Calu3 (cell line): ENCODE measurements at regions not wholly inside any gene's neighbourhood (a gene's known extent, or its start where the extent isn't known, plus 50 kb on each side); places are given as distances from the start of the nearest gene placed in this dataset.

Experiments used
- BruUV-seq: library from RNA; stranded (reverse); fragments of 400-500 nt; replicated peaks from 2 replicates; lab custom pipeline; 2021; lab: Mats Ljungman, UMichigan
- CTCF ChIA-PET: fragments of 300-600 bp; sonication (Branson Sonifier 250); formaldehyde crosslinking; loops from one replicate; lab custom pipeline; 2022; ENCODE audit warnings: antibody characterized with exemption; lab: Charles Lee
- DNase-seq: peaks from one replicate; pipeline ENCODE4 v3.0.0; 2022
- H3K27ac Mint-ChIP-seq: one replicate; pipeline ENCODE4 v1.8.0; 2022; ENCODE audit warnings: mixed read lengths; ENCODE audit not compliant: unreplicated experiment
- H3K27me3 Mint-ChIP-seq: one replicate; pipeline ENCODE4 v1.8.0; 2022; ENCODE audit warnings: mixed read lengths; ENCODE audit not compliant: unreplicated experiment
- H3K36me3 Mint-ChIP-seq: one replicate; pipeline ENCODE4 v1.8.0; 2022; ENCODE audit warnings: mild to moderate bottlenecking, moderate library complexity, mixed read lengths; ENCODE audit not compliant: insufficient read depth, unreplicated experiment
- H3K4me1 Mint-ChIP-seq: one replicate; pipeline ENCODE4 v1.8.0; 2022; ENCODE audit warnings: mild to moderate bottlenecking, low read depth, mixed read lengths; ENCODE audit not compliant: unreplicated experiment
- H3K4me3 Mint-ChIP-seq: one replicate; pipeline ENCODE4 v1.8.0; 2022; ENCODE audit warnings: mild to moderate bottlenecking, low read depth, moderate library complexity, mixed read lengths; ENCODE audit not compliant: unreplicated experiment
- H3K9me3 Mint-ChIP-seq: one replicate; pipeline ENCODE4 v1.8.0; 2022; ENCODE audit warnings: low read depth, mixed read lengths; ENCODE audit not compliant: unreplicated experiment
- intact Hi-C: fragments of 100-400 bp; cut with micrococcal nuclease; formaldehyde crosslinking; loops from one replicate; pipeline ENCODE4 v1.10.0; 2022; ENCODE audit not compliant: unreplicated experiment
- TF ChIP-seq, protein P1 (sequence below): fragments of 200-600 bp; IDR thresholded peaks from one replicate; pipeline ENCODE4 v1.8.0; 2022; ENCODE audit warnings: antibody characterized with exemption; ENCODE audit not compliant: unreplicated experiment

DNA sequence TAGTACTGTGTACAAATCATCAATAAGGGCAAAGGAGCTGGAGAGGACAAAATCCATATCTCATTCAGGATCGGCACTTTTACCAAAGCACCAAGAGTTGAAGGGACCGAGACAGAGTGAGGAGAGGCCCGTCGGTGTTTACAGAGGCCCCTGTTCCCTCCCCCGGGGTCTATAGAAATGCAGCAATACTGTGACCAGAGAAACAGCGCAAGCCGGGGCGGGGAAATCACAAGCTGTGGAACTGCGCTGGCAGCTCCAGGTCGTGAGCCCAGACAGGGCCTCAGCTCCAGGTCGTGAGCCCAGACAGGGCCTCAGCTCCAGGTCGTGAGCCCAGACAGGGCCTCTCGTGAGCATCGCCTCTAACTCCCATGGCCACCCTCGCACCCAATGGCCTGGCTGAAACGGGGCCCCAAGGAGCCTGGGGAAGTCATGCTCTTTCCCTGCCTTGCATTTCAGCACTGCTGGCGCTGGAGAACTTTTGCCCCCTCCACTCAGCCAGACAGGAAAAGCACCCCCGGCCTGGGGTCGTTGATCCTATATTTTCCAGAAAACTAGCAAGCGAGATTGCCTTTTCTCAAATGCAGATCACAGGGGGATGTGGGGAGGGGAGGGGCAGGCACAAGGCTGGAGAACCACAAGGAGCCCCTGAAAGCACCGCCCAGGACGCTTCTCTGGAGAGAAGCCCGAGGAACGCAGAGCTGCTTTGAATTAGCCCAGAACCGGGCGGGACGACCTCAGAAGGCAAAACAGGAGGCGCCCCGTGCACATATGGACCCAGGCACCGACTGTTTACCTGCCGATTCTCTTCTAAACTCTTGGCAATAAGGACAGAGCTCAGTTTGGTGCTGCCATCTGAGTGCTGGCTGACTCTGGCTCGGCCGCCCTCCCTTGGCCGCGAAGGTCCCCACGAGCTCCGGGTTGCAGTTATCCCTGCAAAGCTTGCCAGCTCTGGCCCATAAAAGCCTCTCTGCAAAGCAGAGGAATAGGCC is 223.7 kb downstream of the ACKR3 start:
- CTCF ChIA-PET: interaction anchor here (0.7 to 0.9 kb wide), 4 partner anchors 23 to 280 kb away, joined by 3 to 6 read pairs (median 4); no protein-coding TSS in a partner anchor

DNA sequence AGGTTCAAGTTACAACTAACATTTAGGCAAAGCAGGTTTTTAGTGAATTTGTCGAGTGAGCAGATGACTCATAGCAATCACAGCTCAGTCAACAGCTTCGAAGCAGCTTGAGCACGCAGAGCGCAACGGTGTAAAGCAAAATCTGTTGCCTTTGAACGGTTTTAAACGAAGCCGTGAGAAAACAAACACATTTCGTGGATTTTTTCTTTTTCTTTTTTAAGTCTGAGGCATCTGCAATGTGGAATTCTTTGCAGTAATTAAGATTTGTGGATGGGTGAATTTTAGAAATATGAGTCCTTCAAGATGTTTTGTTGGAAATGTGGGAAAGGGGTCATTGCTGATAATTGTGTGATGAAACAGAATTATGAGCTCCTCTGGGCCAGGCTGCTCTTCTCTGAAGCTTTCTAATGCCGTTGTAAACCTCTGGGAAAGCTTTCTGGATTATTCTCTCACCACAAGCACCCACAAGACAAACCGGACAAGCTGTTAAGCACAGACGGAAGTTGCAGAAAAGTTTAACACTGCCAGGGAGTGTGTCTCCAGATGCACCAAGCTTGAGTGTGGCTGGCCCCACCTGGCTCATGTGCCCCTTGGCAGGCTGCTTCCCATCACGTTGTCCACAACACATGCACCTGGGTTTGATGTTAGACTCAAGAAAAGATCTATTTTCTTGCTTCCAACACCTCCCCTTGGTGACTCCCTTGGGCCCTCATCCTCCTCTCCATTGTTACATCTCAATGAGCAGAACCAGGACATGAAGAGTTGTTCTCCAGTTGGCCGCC is 224.7 kb downstream of the ACKR3 start:
- H3K36me3 Mint-ChIP-seq: no peaks in the 10 kb centered on the region
- intact Hi-C loops: no loop called here
- no peaks in the 10 kb centered on the region for H3K4me1 Mint-ChIP-seq
- CTCF ChIA-PET: interaction anchor here (0.7 to 0.9 kb wide), 3 partner anchors 24 to 279 kb away, joined by 3 to 6 read pairs (median 4); no protein-coding TSS in a partner anchor
- peaks cover 46% of the 10 kb centered on the region for H3K27me3 Mint-ChIP-seq
- no peak overlapping the region for H3K27ac Mint-ChIP-seq
- H3K9me3 Mint-ChIP-seq: peaks cover 3% of the 10 kb centered on the region
- no peak for DNase-seq
- BruUV-seq: no TSS peak
- TF ChIP-seq, protein P1, sequence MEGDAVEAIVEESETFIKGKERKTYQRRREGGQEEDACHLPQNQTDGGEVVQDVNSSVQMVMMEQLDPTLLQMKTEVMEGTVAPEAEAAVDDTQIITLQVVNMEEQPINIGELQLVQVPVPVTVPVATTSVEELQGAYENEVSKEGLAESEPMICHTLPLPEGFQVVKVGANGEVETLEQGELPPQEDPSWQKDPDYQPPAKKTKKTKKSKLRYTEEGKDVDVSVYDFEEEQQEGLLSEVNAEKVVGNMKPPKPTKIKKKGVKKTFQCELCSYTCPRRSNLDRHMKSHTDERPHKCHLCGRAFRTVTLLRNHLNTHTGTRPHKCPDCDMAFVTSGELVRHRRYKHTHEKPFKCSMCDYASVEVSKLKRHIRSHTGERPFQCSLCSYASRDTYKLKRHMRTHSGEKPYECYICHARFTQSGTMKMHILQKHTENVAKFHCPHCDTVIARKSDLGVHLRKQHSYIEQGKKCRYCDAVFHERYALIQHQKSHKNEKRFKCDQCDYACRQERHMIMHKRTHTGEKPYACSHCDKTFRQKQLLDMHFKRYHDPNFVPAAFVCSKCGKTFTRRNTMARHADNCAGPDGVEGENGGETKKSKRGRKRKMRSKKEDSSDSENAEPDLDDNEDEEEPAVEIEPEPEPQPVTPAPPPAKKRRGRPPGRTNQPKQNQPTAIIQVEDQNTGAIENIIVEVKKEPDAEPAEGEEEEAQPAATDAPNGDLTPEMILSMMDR: no peak
- H3K4me3 Mint-ChIP-seq: no peak overlapping the region

More for the DNA sequence above, 223.7 kb downstream of the ACKR3 start:
- peaks cover 48% of the 10 kb centered on the region for H3K27me3 Mint-ChIP-seq
- H3K4me1 Mint-ChIP-seq: no peaks in the 10 kb centered on the region
- DNase-seq: no peak
- no peak overlapping the region for H3K27ac Mint-ChIP-seq
- peaks cover 3% of the 10 kb centered on the region for H3K9me3 Mint-ChIP-seq
- H3K4me3 Mint-ChIP-seq: no peak overlapping the region
- no peaks in the 10 kb centered on the region for H3K36me3 Mint-ChIP-seq
- intact Hi-C loops: no loop called here
- TF ChIP-seq, protein P1: no peak
- BruUV-seq: no TSS peak

DNA sequence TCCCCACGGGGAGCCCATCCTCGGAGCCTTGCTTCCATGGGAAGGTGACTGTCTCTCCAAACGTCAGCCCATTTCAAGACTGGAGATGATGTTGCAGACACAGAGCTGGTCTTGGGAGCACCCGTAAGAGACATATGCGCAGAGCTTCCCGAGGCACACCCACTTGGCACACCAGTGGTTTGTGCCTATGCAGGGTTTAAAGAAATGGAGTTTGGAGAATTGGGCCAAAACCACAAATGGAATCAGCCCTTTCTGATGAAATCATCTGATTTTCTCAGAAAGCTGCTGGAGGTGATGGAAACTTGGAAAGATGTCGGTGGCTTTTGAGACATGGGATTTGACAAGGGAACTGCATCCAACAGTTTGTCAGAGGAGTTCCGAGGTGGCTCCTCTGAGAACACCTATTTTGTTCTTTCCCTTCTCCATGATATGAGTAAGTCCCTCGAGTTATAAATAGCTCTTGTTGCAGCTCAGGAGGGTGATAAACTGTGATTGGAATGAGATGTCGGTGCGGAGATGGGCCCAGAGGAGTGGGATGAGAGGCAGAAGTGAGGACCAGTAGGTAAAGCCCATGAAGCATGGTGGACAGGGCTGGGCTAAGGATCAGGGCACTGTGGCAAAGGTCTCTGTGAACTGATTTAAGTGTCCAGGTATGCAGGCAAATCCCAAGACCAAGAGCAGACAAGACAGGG is 225.7 kb downstream of the ACKR3 start:
- BruUV-seq: no TSS peak
- no peaks in the 10 kb centered on the region for H3K4me1 Mint-ChIP-seq
- no peak overlapping the region for H3K4me3 Mint-ChIP-seq
- CTCF ChIA-PET: no interaction called here
- DNase-seq: no peak
- no peaks in the 10 kb centered on the region for H3K36me3 Mint-ChIP-seq
- intact Hi-C loops: no loop called here
- H3K27ac Mint-ChIP-seq: no peak overlapping the region
- H3K27me3 Mint-ChIP-seq: peaks cover 37% of the 10 kb centered on the region
- peaks cover 3% of the 10 kb centered on the region for H3K9me3 Mint-ChIP-seq
- TF ChIP-seq, protein P1: no peak

DNA sequence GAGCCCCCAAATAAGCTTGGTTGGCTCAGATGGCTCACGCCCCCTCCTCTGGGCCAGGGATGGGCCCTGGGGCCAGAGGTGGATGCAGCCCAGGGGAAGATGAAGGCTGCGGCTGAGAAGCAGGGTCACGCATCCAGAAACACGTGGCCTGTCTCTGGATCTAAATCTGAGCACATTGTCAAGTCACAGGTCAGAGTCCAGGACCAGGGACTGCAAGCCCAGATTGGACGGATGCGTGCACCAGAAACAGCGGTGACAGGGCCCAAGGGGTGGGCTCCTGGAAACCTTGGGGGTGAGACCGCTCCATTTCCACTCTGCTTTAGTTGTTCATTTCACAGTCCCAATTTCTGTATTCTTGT is 226.2 kb downstream of the ACKR3 start:
- no peak for DNase-seq
- peaks cover 3% of the 10 kb centered on the region for H3K9me3 Mint-ChIP-seq
- CTCF ChIA-PET: no interaction called here
- peaks cover 34% of the 10 kb centered on the region for H3K27me3 Mint-ChIP-seq
- intact Hi-C loops: no loop called here
- H3K27ac Mint-ChIP-seq: no peak overlapping the region
- no TSS peak for BruUV-seq
- no peaks in the 10 kb centered on the region for H3K4me1 Mint-ChIP-seq
- TF ChIP-seq, protein P1: no peak
- no peak overlapping the region for H3K4me3 Mint-ChIP-seq
- no peaks in the 10 kb centered on the region for H3K36me3 Mint-ChIP-seq
